ENCODE measurements at regions not wholly inside any gene's neighbourhood (a gene's known extent, or its start where the extent isn't known, plus 50 kb on each side); places are given as distances from the start of the nearest gene placed in this dataset.

DNA sequence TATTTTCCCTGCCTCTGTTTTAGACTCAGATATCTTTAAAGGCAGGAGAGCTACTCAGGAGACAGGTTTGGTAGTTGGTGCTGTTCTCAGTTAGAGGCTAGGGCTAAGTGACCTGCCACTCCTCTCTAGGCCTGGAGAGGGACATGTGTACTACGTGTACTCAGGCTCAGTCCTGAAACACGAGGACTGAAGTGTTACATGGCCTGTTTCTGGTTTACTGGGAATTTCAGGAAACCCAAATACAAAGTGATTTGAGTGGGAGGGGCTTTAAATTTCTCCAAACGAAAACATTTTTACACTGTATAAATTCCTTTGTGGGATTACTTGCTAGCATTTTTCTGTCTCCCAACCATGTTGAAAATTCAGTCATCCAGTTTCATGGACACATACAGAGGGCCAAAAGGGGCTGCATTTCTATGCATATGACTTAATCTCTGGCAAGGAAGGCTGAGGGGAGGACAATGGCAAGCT lies 343.3 kb downstream of the CYP26B1 start:
- no peak overlapping the region for H3K27ac ChIP-seq
- TF ChIP-seq CTCF (IDR thresholded peaks at IDR 0.05), result no peak
- no peak for TF ChIP-seq ZFX (IDR thresholded peaks at IDR 0.05; ENCODE audit: borderline replicate concordance)

DNA sequence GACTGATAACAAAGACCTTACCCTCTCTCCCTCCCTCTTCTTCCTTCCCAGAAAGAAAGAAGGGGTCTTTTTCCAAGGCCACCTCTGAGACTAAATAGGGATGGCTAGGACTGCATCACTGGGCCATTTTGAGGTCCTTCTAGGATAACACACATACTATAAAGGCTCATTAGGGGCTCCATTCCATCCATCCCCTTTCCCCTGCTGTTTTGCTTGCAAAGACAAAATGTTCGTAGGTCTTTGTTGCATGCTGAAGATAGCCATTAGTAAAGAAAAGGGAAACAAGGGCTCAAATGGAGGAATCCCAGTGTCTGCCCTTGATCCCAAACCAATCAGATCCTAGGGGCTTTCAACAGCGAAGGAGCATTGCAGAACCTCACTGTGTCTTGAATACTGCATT lies 344.3 kb downstream of the CYP26B1 start:
- TF ChIP-seq CTCF (IDR thresholded peaks at IDR 0.05), result no peak
- TF ChIP-seq ZFX (IDR thresholded peaks at IDR 0.05; ENCODE audit: borderline replicate concordance), result no peak

GRCh38 chr2:71802556-71802955 lies 345.1 kb downstream of the CYP26B1 start:
- TF ChIP-seq ZFX (IDR thresholded peaks at IDR 0.05; ENCODE audit: borderline replicate concordance) (no peak), CTCF (IDR thresholded peaks at IDR 0.05) (no peak)
- H3K27ac ChIP-seq, result no peak overlapping the region

More for the DNA sequence above, 344.3 kb downstream of the CYP26B1 start:
- no peak overlapping the region for H3K27ac ChIP-seq

DNA sequence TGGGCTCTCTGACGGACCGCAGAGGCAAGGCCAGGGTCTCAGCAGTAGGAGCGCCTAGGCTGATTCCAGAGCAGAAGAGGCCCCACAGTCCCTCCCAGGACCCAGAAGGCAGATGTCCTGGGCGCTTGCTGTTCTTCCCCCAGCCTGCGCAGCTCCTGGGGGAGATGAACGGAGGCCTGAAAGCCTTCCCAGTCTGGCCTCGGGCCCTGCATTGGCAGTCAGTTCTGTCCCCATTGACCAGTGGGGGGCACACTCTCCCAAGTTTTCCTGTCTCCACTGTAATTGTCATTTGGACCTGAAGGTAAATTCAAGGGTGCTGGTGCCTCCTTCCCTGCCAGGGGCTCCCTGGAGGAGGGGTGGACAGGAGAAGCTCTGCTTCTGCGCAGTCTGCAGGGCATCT lies 345.7 kb downstream of the CYP26B1 start:
- no peak overlapping the region for H3K27ac ChIP-seq
- no peak for TF ChIP-seq ZFX (IDR thresholded peaks at IDR 0.05; ENCODE audit: borderline replicate concordance)
- peak; percentile 31 for TF ChIP-seq CTCF (IDR thresholded peaks at IDR 0.05)

DNA sequence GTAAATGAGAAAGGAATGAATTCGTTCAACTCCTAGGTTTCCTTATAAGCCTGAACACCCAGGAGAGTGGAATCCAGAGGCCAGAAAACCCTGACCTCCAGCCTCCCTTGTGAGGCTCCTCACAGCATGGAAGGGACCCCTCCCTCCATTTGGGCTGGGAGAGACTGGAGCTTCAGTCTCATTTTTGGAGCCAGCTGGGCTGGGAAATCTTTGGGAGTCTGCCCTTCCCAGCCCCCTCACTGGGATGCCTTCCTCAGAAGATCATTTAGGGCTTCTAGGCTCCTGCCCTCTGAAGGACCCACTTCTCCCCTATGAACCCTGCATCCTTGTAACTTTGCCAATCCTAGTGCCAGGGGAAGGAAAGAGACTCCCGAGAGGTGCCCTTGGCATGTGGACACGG lies 346.1 kb downstream of the CYP26B1 start:
- H3K27ac ChIP-seq, result no peak overlapping the region
- TF ChIP-seq ZFX (IDR thresholded peaks at IDR 0.05; ENCODE audit: borderline replicate concordance), result no peak
- TF ChIP-seq CTCF (IDR thresholded peaks at IDR 0.05), result no peak

DNA sequence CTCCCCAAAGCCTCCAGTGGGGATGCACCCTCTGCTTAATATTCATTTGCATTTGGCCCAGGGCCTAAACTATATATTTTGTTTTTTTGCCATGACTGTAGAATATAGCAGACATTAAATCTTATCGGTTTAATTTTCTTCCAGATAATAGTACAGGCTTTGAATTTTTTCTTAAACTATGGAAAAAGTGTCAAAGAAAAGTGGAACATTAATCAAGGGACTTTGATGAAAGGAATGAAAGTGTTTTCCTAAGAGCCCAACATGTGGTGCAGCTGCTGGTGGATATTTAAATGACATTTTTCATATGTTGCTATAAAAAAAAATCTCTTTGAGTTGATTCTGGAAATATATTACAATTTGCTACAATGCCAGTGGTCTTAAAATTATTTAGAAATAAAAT lies 346.8 kb downstream of the CYP26B1 start:
- no peak overlapping the region for H3K27ac ChIP-seq
- TF ChIP-seq ZFX (IDR thresholded peaks at IDR 0.05; ENCODE audit: borderline replicate concordance) (no peak), CTCF (IDR thresholded peaks at IDR 0.05) (no peak)

- TF ChIP-seq ZFX (IDR thresholded peaks at IDR 0.05; ENCODE audit: borderline replicate concordance), result no peak
- TF ChIP-seq CTCF (IDR thresholded peaks at IDR 0.05), result no peak
Observed at GRCh38 chr2:71800106-71800809, 346.9 kb downstream of the DYSF start.

More at GRCh38 chr2:71800106-71800809, 346.9 kb downstream of the DYSF start:
- no peak overlapping the region for H3K27ac ChIP-seq
